Trophoblast cell (in vitro differentiated cells and primary cell): ENCODE measurements at regions not wholly inside any gene's neighbourhood (a gene's known extent, or its start where the extent isn't known, plus 50 kb on each side); places are given as distances from the start of the nearest gene placed in this dataset.

Source experiments
- DNase-seq, 2 donors: peaks; one replicate each; pipeline ENCODE4 v3.0.0-alpha.2; 2016
- H2AFZ ChIP-seq: 2 replicates; pipeline ENCODE4 v1.6.1; 2013; ENCODE audit warnings: low read length, moderate library complexity, mild to moderate bottlenecking; ENCODE audit not compliant: insufficient read depth, poor library complexity
- H2AK5ac ChIP-seq: 2 replicates; pipeline ENCODE4 v1.6.1; 2013; ENCODE audit warnings: mild to moderate bottlenecking, low read length
- H2BK120ac ChIP-seq: 2 replicates; pipeline ENCODE4 v1.6.1; 2013; ENCODE audit warnings: low read length, mild to moderate bottlenecking, moderate library complexity; ENCODE audit not compliant: insufficient read depth, poor library complexity
- H2BK12ac ChIP-seq: 2 replicates; pipeline ENCODE4 v1.6.1; 2013; ENCODE audit warnings: mild to moderate bottlenecking, low read length, moderate library complexity
- H2BK5ac ChIP-seq: 2 replicates; pipeline ENCODE4 v1.6.1; 2013; ENCODE audit warnings: low read length, low read depth, moderate library complexity, mild to moderate bottlenecking; ENCODE audit not compliant: poor library complexity
- H3K14ac ChIP-seq: 2 replicates; pipeline ENCODE4 v1.6.1; 2013; ENCODE audit warnings: mild to moderate bottlenecking, low read length
- H3K18ac ChIP-seq: 2 replicates; pipeline ENCODE4 v1.6.1; 2013; ENCODE audit warnings: mild to moderate bottlenecking, low read length
- H3K23ac ChIP-seq: 2 replicates; pipeline ENCODE4 v1.6.1; 2013; ENCODE audit warnings: low read length
- H3K27ac ChIP-seq: 2 replicates; pipeline ENCODE4 v1.5.1; 2013; ENCODE audit warnings: low read depth, mild to moderate bottlenecking, inconsistent platforms, low read length, moderate library complexity
- H3K27me3 ChIP-seq: 2 replicates; pipeline ENCODE4 v1.6.1; 2013; ENCODE audit warnings: inconsistent platforms, mild to moderate bottlenecking, low read length, moderate library complexity; ENCODE audit not compliant: insufficient read depth
- H3K36me3 ChIP-seq, 2 experiments: 1 replicate in 1 of 2; 2 replicates in 1 of 2; pipeline ENCODE4 v1.6.1; 2013; ENCODE audit warnings: low read length in 2 of 2, mild to moderate bottlenecking in 2 of 2, moderate library complexity in 1 of 2; ENCODE audit not compliant: insufficient read depth in 2 of 2, control insufficient read depth in 1 of 2
- H3K4ac ChIP-seq: 2 replicates; pipeline ENCODE4 v1.6.1; 2013; ENCODE audit warnings: low read depth, mild to moderate bottlenecking, low read length, moderate library complexity
- H3K4me1 ChIP-seq, 2 experiments: 1 replicate in 1 of 2; 2 replicates in 1 of 2; pipeline ENCODE4 v1.6.1; 2013; ENCODE audit warnings: low read length in 2 of 2, mild to moderate bottlenecking in 2 of 2, moderate library complexity in 1 of 2; ENCODE audit not compliant: insufficient read depth in 2 of 2, control insufficient read depth in 1 of 2
- H3K4me2 ChIP-seq: 2 replicates; pipeline ENCODE4 v1.6.1; 2013; ENCODE audit warnings: inconsistent platforms, mild to moderate bottlenecking, low read length, moderate library complexity
- H3K4me3 ChIP-seq: 2 replicates; pipeline ENCODE4 v1.5.1; 2013; ENCODE audit warnings: mild to moderate bottlenecking, low read depth, low read length, inconsistent platforms
- H3K79me1 ChIP-seq: one replicate; pipeline ENCODE4 v1.6.1; 2013; ENCODE audit warnings: low read length
- H3K79me2 ChIP-seq: 2 replicates; pipeline ENCODE4 v1.6.1; 2013; ENCODE audit warnings: low read length, mild to moderate bottlenecking; ENCODE audit not compliant: control insufficient read depth, insufficient read depth, poor library complexity
- H3K9ac ChIP-seq: 2 replicates; pipeline ENCODE4 v1.6.1; 2013; ENCODE audit warnings: mild to moderate bottlenecking, low read length
- H3K9me3 ChIP-seq: 2 replicates; pipeline ENCODE4 v1.6.1; 2013; ENCODE audit warnings: low read depth, mild to moderate bottlenecking, control low read depth, inconsistent platforms, low read length; ENCODE audit not compliant: insufficient read depth
- H4K12ac ChIP-seq: 2 replicates; pipeline ENCODE4 v1.6.1; 2013; ENCODE audit warnings: low read depth, mild to moderate bottlenecking, low read length, moderate library complexity
- H4K8ac ChIP-seq: 2 replicates; pipeline ENCODE4 v1.6.1; 2013; ENCODE audit warnings: low read depth, mild to moderate bottlenecking, low read length, moderate library complexity
- H4K91ac ChIP-seq: one replicate; pipeline ENCODE4 v1.6.1; 2013; ENCODE audit warnings: low read depth, mild to moderate bottlenecking, low read length, moderate library complexity
- WGBS: extraction: QIAGEN DNeasy Blood & Tissue Kit; methylation state at CpG from one replicate; pipeline ENCODE4 v1.1.7; 2013; ENCODE audit warnings: missing lambda C conversion rate; ENCODE audit not compliant: insufficient read length, insufficient coverage; ENCODE audit errors: extremely low coverage; 5-methylcytosine and 5-hydroxymethylcytosine counted together

GRCh38 chr19:30153326-30154210 lies 211.5 kb downstream of the URI1 start:
- no peak overlapping the region for H2AFZ ChIP-seq
- no peaks in the 10 kb centered on the region for H3K4me1 ChIP-seq
- no CpG with 5 or more reads among the region's 18 CpGs for WGBS
- no peak overlapping the region for H2AK5ac ChIP-seq
- DNase-seq, result no peak
- no peak overlapping the region for H3K14ac ChIP-seq
- H3K18ac ChIP-seq, result no peak overlapping the region
- H3K23ac ChIP-seq, result no peak overlapping the region
- H4K91ac ChIP-seq, result no peak overlapping the region
- H3K79me1 ChIP-seq, result no peaks in the 10 kb centered on the region
- no peak overlapping the region for H2BK120ac ChIP-seq
- no peak overlapping the region for H4K8ac ChIP-seq
- peaks cover 2% of the 10 kb centered on the region for H3K9me3 ChIP-seq
- no peaks in the 10 kb centered on the region for H3K79me2 ChIP-seq
- no peaks in the 10 kb centered on the region for H3K27me3 ChIP-seq
- no peak overlapping the region for H4K12ac ChIP-seq
- H3K4me3 ChIP-seq, result no peak overlapping the region
- H2BK5ac ChIP-seq, result no peak overlapping the region
- no peak overlapping the region for H2BK12ac ChIP-seq
- no peak overlapping the region for H3K9ac ChIP-seq
- H3K27ac ChIP-seq, result no peak overlapping the region
- H3K4ac ChIP-seq, result no peak overlapping the region
- H3K4me2 ChIP-seq, result no peak overlapping the region
- no peaks in the 10 kb centered on the region for H3K36me3 ChIP-seq

- no peak overlapping the region for H3K4me3 ChIP-seq
- no peaks in the 10 kb centered on the region for H3K79me1 ChIP-seq
- no peak overlapping the region for H3K27ac ChIP-seq
- no peaks in the 10 kb centered on the region for H3K79me2 ChIP-seq
- no peak overlapping the region for H3K4ac ChIP-seq
- H3K27me3 ChIP-seq, result no peaks in the 10 kb centered on the region
- H4K91ac ChIP-seq, result no peak overlapping the region
- H3K4me1 ChIP-seq, result no peaks in the 10 kb centered on the region
- H3K18ac ChIP-seq, result no peak overlapping the region
- H4K12ac ChIP-seq, result no peak overlapping the region
- no peak overlapping the region for H4K8ac ChIP-seq
- H3K36me3 ChIP-seq, result no peaks in the 10 kb centered on the region
- H3K23ac ChIP-seq, result no peak overlapping the region
- no CpG with 5 or more reads among the region's 8 CpGs for WGBS
- no peak overlapping the region for H2BK5ac ChIP-seq
- H2BK120ac ChIP-seq, result no peak overlapping the region
- no peak overlapping the region for H3K9ac ChIP-seq
- DNase-seq, result no peak
- no peak overlapping the region for H2AK5ac ChIP-seq
- H2AFZ ChIP-seq, result no peak overlapping the region
- no peak overlapping the region for H2BK12ac ChIP-seq
- H3K14ac ChIP-seq, result no peak overlapping the region
- H3K9me3 ChIP-seq, result peaks cover 2% of the 10 kb centered on the region
- no peak overlapping the region for H3K4me2 ChIP-seq
Measured at GRCh38 chr19:30154410-30154809, 212.4 kb downstream of the URI1 start.

- DNase-seq, result no peak
- Histone ChIP-seq H4K8ac (no peak overlapping the region), H4K91ac (no peak overlapping the region), H3K36me3 (no peaks in the 10 kb centered on the region), H4K12ac (no peak overlapping the region), H3K4me1 (no peaks in the 10 kb centered on the region), H3K27ac (no peak overlapping the region), H3K79me2 (no peaks in the 10 kb centered on the region), H2BK5ac (no peak overlapping the region), H3K4me3 (no peak overlapping the region), H3K4ac (no peak overlapping the region), H2AK5ac (no peak overlapping the region), H3K4me2 (no peak overlapping the region), H3K27me3 (no peaks in the 10 kb centered on the region), H3K9me3 (peaks cover 4% of the 10 kb centered on the region), H2BK120ac (no peak overlapping the region), H2AFZ (no peak overlapping the region), H3K79me1 (no peaks in the 10 kb centered on the region), H2BK12ac (no peak overlapping the region), H3K9ac (no peak overlapping the region), H3K23ac (no peak overlapping the region), H3K18ac (no peak overlapping the region), H3K14ac (no peak overlapping the region)
- WGBS, result no CpG with 5 or more reads among the region's 21 CpGs
Measured at GRCh38 chr19:30155381-30156200, 213.6 kb downstream of the URI1 start.

- H3K4me1 ChIP-seq, result no peaks in the 10 kb centered on the region
- H3K14ac ChIP-seq, result no peak overlapping the region
- WGBS, result no CpG with 5 or more reads among the region's 8 CpGs
- no peak overlapping the region for H4K12ac ChIP-seq
- no peak overlapping the region for H4K8ac ChIP-seq
- no peak overlapping the region for H2AK5ac ChIP-seq
- H3K79me2 ChIP-seq, result no peaks in the 10 kb centered on the region
- H3K4ac ChIP-seq, result no peak overlapping the region
- H2BK120ac ChIP-seq, result no peak overlapping the region
- DNase-seq, result no peak
- no peak overlapping the region for H3K9ac ChIP-seq
- H2AFZ ChIP-seq, result no peak overlapping the region
- no peak overlapping the region for H2BK12ac ChIP-seq
- H3K18ac ChIP-seq, result no peak overlapping the region
- H3K36me3 ChIP-seq, result no peaks in the 10 kb centered on the region
- no peaks in the 10 kb centered on the region for H3K27me3 ChIP-seq
- no peak overlapping the region for H2BK5ac ChIP-seq
- no peaks in the 10 kb centered on the region for H3K79me1 ChIP-seq
- H3K4me3 ChIP-seq, result no peak overlapping the region
- H4K91ac ChIP-seq, result no peak overlapping the region
- H3K27ac ChIP-seq, result no peak overlapping the region
- H3K23ac ChIP-seq, result no peak overlapping the region
- H3K9me3 ChIP-seq, result peaks cover 4% of the 10 kb centered on the region
- no peak overlapping the region for H3K4me2 ChIP-seq
Measured at GRCh38 chr19:30156646-30157045, 214.6 kb downstream of the URI1 start.
